ENCODE measurements at regions not wholly inside any gene's neighbourhood (a gene's known extent, or its start where the extent isn't known, plus 50 kb on each side); places are given as distances from the start of the nearest gene placed in this dataset.

- TF ChIP-seq POLR2A (IDR thresholded peaks at IDR 0.05) (no peak), CTCF (IDR thresholded peaks at IDR 0.05) (no peak)
Observed at GRCh38 chr4:60992037-60992436, 208.1 kb upstream of the ADGRL3 start.

All from right lobe of liver (tissue), 4 donors.